ENCODE measurements at regions not wholly inside any gene's neighbourhood (a gene's known extent, or its start where the extent isn't known, plus 50 kb on each side); places are given as distances from the start of the nearest gene placed in this dataset.
"Not testable (repeated sequence)": the region's sequence is repeated elsewhere in the genome, so short reads cannot be mapped to it uniquely, and the experiment has no call there.

GRCh38 chr10:23914641-23915040, 294.3 kb upstream of the KIAA1217 start:
- Mint-ChIP-seq H3K9me3 (ENCODE audit: low read depth) (peaks cover 7% of the 10 kb centered on the region), H3K4me1 (ENCODE audit: low read depth) (no peaks in the 10 kb centered on the region), H3K4me3 (ENCODE audit: unreplicated experiment) (no peak overlapping the region), H3K36me3 (ENCODE audit: low read depth) (no peaks in the 10 kb centered on the region), H3K27me3 (ENCODE audit: low read depth) (no peaks in the 10 kb centered on the region), H3K27ac (ENCODE audit: unreplicated experiment) (no peak overlapping the region)
- TF ChIP-seq CTCF (IDR thresholded peaks at IDR 0.05) = no peak
- no peak for DNase-seq (ENCODE audit: low spot score)

- TF ChIP-seq CTCF (IDR thresholded peaks at IDR 0.05) = no peak
- Mint-ChIP-seq H3K4me3 (ENCODE audit: unreplicated experiment) (no peak overlapping the region), H3K36me3 (ENCODE audit: low read depth) (no peaks in the 10 kb centered on the region), H3K9me3 (ENCODE audit: low read depth) (peaks cover 21% of the 10 kb centered on the region), H3K27me3 (ENCODE audit: low read depth) (no peaks in the 10 kb centered on the region), H3K4me1 (ENCODE audit: low read depth) (no peaks in the 10 kb centered on the region), H3K27ac (ENCODE audit: unreplicated experiment) (no peak overlapping the region)
- DNase-seq (ENCODE audit: low spot score) = no peak
Measured at GRCh38 chr10:23917251-23917840, 291.6 kb upstream of the KIAA1217 start.

DNA sequence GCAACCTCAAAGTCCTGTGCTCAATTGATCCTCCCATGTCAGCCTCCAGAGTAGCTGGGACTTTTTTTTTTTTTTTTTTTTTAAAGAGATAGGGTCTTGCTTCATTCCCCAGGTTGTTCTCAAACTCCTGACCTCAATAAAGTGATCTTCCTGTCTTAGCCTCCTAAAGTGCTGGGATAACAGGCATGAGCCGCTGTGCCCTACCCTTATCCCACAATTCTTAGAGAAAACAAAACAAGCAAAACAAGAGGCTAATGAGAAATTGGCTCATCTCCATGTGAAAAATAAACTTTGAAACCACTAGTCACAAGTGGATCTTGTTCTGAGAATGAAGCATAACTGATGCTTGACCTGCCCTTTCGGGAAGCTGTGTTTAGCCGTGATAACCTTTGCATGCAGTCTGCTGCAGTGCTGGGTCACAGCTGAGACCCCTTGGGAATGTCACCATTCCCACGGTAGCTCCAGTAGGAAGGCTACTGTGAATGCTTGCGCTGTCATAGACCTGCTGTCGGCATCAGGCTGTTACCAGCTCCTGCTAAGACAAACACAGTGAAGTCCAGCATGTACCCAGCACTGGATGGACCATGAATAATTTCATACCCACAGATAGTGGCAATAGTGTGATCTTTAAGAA, 290.7 kb upstream of the KIAA1217 start:
- H3K27ac Mint-ChIP-seq (ENCODE audit: unreplicated experiment) = no peak overlapping the region
- no peak overlapping the region for H3K4me3 Mint-ChIP-seq (ENCODE audit: unreplicated experiment)
- no peaks in the 10 kb centered on the region for H3K4me1 Mint-ChIP-seq (ENCODE audit: low read depth)
- no peaks in the 10 kb centered on the region for H3K27me3 Mint-ChIP-seq (ENCODE audit: low read depth)
- TF ChIP-seq CTCF (IDR thresholded peaks at IDR 0.05) = no peak
- H3K36me3 Mint-ChIP-seq (ENCODE audit: low read depth) = no peaks in the 10 kb centered on the region
- no peak for DNase-seq (ENCODE audit: low spot score)
- peaks cover 21% of the 10 kb centered on the region for H3K9me3 Mint-ChIP-seq (ENCODE audit: low read depth)

GRCh38 chr10:23918839-23919238, 290.1 kb upstream of the KIAA1217 start:
- Mint-ChIP-seq H3K27ac (ENCODE audit: unreplicated experiment) (no peak overlapping the region), H3K27me3 (ENCODE audit: low read depth) (no peaks in the 10 kb centered on the region), H3K4me3 (ENCODE audit: unreplicated experiment) (no peak overlapping the region), H3K4me1 (ENCODE audit: low read depth) (no peaks in the 10 kb centered on the region), H3K9me3 (ENCODE audit: low read depth) (peaks cover 21% of the 10 kb centered on the region), H3K36me3 (ENCODE audit: low read depth) (no peaks in the 10 kb centered on the region)
- no peak for TF ChIP-seq CTCF (IDR thresholded peaks at IDR 0.05)
- DNase-seq (ENCODE audit: low spot score) = no peak

GRCh38 chr10:23927576-23928325, 281.2 kb upstream of the KIAA1217 start:
- H3K9me3 Mint-ChIP-seq (ENCODE audit: low read depth) = no peaks in the 10 kb centered on the region

DNA sequence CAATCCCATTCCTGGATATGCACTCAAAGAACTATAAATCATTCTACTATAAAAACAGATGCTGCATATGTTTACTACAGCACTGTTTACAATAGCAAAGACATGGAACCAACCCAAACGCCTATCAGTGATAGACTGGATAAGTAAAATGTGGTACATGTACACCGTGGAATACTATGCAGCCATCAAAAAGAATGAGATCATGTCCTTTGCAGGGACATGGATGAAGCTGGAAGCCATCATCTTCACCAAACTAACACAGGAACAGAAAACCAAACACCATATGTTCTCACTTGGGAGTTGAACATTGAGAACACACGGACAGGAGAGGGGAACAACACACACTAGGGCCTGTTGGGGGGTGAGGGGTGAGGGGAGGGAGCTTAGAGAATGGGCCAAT, 274.9 kb upstream of the KIAA1217 start:
- not testable (repeated sequence) for H3K27me3 Mint-ChIP-seq (ENCODE audit: low read depth); H3K4me1 Mint-ChIP-seq (ENCODE audit: low read depth); H3K27ac Mint-ChIP-seq (ENCODE audit: unreplicated experiment); H3K9me3 Mint-ChIP-seq (ENCODE audit: low read depth); H3K4me3 Mint-ChIP-seq (ENCODE audit: unreplicated experiment); DNase-seq (ENCODE audit: low spot score); H3K36me3 Mint-ChIP-seq (ENCODE audit: low read depth)

More at GRCh38 chr10:23927576-23928325, 281.2 kb upstream of the KIAA1217 start:
- H3K36me3 Mint-ChIP-seq (ENCODE audit: low read depth) = no peaks in the 10 kb centered on the region
- no peak for TF ChIP-seq CTCF (IDR thresholded peaks at IDR 0.05)
- DNase-seq (ENCODE audit: low spot score) = no peak
- H3K4me1 Mint-ChIP-seq (ENCODE audit: low read depth) = no peaks in the 10 kb centered on the region
- no peaks in the 10 kb centered on the region for H3K27me3 Mint-ChIP-seq (ENCODE audit: low read depth)
- no peak overlapping the region for H3K27ac Mint-ChIP-seq (ENCODE audit: unreplicated experiment)
- no peak overlapping the region for H3K4me3 Mint-ChIP-seq (ENCODE audit: unreplicated experiment)
